C4-2B (cell line): ENCODE measurements at regions not wholly inside any gene's neighbourhood (a gene's known extent, or its start where the extent isn't known, plus 50 kb on each side); places are given as distances from the start of the nearest gene placed in this dataset.
A peak's percentile ranks its signal among the peaks of the same experiment; 100 is the strongest.

Source experiments
- H3K27ac ChIP-seq: fragments of 450-650 bp; 2 replicates; pipeline ENCODE4 v1.5.1; 2017
- ZFX ChIP-seq: fragments of 450-650 bp; IDR thresholded peaks from 2 replicates; pipeline ENCODE4 v1.6.1; 2017
- TF ChIP-seq, protein P1 (sequence below): fragments of 450-650 bp; conservative IDR thresholded peaks from 2 replicates; pipeline ENCODE4 v1.5.1; 2017; ENCODE audit warnings: mild to moderate bottlenecking

DNA sequence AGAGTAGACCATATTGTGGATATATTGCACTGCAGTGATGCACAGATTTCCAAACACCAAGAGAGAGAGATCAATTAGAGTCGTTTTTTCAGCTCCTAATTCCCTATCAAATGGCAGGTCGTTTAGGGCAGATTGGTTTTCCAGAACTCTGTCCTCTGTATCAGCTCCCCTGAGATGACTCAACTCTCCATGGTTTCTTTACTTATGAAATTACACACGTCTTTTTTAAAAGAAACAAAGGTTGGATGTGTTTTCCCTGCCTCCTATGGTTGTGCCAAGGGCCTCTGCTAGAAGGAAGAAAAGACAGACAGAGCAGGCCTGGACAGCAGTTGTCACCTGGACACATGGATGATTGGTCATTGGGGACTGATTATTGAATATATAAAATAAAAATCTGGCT is 478.1 kb upstream of the NBEA start:
- no peak overlapping the region for H3K27ac ChIP-seq
- TF ChIP-seq, protein P1, sequence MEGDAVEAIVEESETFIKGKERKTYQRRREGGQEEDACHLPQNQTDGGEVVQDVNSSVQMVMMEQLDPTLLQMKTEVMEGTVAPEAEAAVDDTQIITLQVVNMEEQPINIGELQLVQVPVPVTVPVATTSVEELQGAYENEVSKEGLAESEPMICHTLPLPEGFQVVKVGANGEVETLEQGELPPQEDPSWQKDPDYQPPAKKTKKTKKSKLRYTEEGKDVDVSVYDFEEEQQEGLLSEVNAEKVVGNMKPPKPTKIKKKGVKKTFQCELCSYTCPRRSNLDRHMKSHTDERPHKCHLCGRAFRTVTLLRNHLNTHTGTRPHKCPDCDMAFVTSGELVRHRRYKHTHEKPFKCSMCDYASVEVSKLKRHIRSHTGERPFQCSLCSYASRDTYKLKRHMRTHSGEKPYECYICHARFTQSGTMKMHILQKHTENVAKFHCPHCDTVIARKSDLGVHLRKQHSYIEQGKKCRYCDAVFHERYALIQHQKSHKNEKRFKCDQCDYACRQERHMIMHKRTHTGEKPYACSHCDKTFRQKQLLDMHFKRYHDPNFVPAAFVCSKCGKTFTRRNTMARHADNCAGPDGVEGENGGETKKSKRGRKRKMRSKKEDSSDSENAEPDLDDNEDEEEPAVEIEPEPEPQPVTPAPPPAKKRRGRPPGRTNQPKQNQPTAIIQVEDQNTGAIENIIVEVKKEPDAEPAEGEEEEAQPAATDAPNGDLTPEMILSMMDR, result no peak
- no peak for TF ChIP-seq ZFX

DNA sequence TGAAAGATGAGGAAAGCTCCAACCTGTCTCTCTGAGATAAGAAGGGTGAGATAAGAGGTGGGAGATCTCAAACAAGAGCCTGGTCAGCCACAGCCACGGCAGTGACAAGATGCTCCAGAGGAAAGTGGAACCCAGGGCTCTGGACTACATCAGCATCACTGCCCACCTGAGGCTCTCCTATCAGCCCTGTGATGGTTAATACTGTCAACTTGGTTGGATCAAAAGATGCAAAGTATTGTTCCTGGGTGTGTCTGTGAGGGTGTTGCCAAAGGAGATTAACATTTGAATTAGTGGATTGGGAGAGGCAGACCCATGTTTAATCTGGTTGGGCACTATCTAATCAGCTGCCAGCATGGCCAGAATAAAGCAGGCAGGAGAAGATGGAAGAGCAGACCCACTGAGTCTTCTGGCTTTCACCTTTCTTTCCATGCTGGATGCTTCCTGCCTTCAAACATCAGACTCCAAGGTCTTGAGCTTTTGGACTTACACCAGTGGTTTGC is 476.6 kb upstream of the NBEA start:
- no peak for TF ChIP-seq ZFX
- TF ChIP-seq, protein P1, result no peak
- no peak overlapping the region for H3K27ac ChIP-seq

DNA sequence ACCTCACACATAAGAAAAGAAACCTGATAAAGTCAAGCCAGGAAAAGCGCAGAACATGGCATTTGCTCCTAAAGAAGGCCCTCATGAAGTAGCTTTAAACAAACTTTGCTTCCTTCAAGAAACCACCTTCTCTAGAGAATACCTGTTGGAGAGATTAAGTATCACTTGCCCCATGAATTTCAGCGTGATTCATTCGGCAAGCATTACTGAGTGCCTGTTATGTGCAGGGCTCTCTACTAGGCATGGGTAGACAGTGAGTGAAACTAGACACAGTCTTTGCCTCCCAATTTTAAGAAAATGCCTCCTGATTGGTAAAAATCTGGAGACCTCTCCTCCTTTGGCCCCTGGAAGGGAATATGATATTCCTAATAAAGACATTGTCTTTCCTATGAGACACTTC is 475.8 kb upstream of the NBEA start:
- H3K27ac ChIP-seq, result no peak overlapping the region
- no peak for TF ChIP-seq ZFX
- TF ChIP-seq, protein P1, result no peak

DNA sequence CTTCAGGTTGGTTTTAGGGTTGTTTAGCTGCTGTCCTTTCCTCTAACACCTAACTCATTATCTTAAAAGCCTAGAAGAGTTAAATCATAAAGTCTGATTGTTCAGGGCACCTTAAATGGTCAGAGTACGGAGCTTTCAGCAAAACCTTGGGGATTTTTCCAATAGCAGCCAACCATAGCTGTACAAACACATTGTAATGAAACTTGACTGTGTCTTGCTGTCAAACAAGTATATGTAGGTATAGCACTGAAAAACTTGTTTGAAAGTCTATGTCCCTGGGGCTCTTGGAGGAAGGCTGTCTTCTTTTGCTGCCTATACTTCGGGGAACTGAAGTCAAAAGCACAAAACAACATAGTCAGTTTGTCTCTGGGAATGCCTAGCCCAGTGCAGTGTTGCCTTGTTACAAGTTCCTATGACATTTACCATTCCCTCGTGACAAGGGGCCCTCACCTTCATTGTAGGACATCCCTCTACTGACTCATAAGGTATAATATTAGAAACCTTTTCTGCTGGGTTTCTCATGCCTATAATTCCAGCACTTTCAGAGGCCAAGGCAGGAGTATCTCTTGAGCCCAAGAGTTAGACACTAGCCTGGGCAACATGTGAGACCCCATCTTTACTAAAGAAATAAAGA is 474.5 kb upstream of the NBEA start:
- H3K27ac ChIP-seq, result no peak overlapping the region

DNA sequence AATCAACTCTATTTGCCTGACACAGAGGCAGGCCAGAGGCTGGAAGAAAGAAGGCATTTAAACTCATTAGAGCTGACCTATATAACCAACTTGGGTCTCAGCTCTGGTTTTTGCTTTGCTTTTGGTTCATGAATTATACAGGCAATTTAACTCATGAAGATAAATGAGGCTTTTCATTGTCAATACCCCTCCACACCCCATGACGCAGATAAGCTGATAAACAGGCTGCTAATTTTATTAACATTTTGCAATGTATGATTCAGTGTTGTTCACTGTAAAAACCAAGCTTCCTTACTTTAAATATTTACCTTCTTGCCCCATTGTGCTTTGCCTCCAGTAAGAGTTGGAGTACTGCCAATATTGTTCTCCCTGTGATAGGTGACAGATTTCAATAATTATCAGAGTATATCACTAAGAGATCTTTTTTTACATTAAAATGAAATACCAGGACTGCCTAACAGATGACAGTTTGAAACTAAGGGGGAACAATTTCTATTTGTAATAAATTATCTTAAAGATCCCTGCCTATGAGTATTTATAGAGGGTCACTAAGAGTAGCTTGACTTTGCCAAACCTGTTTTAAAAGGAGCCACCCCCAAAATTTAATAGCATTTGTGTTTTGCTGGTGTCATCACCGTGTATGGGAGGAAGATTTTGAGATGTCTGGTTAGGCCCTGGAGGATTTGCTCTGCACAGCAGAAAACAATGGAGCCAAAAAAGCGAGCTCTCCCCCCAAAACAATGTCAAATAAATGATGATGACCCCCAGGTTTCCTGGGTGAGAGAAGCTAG is 472.7 kb upstream of the NBEA start:
- peak overlapping the region; percentile 33; the same call in 1 of the 2 replicates for H3K27ac ChIP-seq
- TF ChIP-seq, protein P1, result no peak
- TF ChIP-seq ZFX, result no peak

More for the DNA sequence above, 474.5 kb upstream of the NBEA start:
- TF ChIP-seq, protein P1, result no peak
- TF ChIP-seq ZFX, result no peak

DNA sequence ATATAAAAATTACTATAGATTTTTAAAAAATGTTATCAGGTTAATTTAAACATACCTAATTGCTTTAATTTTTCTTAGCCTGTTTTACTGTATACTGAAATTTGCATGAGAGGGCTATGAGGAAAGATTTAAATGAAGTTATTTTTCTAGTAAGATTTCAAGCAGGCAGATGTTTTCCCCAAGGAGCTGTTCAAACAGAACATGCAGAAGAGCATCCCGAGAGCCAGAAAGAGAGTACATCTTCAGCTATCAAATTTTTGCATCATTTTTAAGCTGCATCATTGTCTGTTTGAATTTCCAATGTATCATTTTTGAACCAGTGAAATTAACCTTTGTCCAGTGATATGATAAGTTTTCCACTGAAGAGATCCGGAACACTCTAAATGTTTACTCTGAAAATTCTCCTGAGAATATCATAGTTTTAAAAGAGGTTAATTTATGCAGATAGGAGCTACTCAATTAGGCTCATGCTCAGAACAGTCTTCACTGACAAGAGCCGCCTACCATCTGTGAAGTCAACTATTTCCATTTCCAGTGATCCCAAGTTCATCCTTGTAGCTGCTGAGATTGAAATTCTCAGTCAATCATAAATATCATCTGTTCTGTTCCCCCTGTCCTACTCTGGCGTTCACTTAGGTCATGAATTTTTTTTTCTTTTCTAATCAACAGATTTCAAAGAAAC is 467.7 kb upstream of the NBEA start:
- no peak overlapping the region for H3K27ac ChIP-seq
- TF ChIP-seq, protein P1, result no peak

DNA sequence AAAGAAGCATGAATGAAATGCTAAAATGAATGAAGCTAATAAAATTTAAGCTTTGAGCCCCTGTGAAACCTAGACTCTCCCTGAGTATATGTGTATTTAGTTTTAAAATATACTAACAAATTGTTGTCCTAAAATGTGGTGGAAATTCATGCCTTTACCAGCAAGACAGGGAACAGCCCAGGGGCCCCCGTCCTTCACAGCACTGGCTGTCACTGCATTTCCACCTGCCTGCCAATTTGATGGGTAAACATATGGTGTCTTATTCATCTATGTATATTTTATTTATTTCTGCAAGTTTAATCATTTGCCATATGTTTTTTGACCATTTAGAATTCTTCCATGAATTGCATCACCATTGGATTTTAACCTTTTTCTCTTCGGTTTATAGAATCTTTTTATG is 463.7 kb upstream of the NBEA start:
- H3K27ac ChIP-seq, result no peak overlapping the region
- no peak for TF ChIP-seq ZFX
- TF ChIP-seq, protein P1, result no peak
